NB4 (cell line): ENCODE measurements at regions not wholly inside any gene's neighbourhood (a gene's known extent, or its start where the extent isn't known, plus 50 kb on each side); places are given as distances from the start of the nearest gene placed in this dataset.

ENCODE experiments used
- CTCF ChIP-seq: IDR thresholded peaks from one replicate; pipeline ENCODE4 v1.5.1; 2012; ENCODE audit warnings: low read depth, low read length
- MYC ChIP-seq: IDR thresholded peaks from 2 replicates; pipeline ENCODE4 v1.6.1; 2011; ENCODE audit warnings: low read depth, low read length
- POLR2A ChIP-seq: IDR thresholded peaks from 2 replicates; pipeline ENCODE4 v1.6.1; 2011; ENCODE audit warnings: mild to moderate bottlenecking; ENCODE audit not compliant: insufficient read length; ENCODE audit errors: extremely low read depth

GRCh38 chr6:15741405-15741804 lies 78.6 kb upstream of the DTNBP1 start:
- TF ChIP-seq CTCF (no peak), MYC (no peak), POLR2A (no peak)
